ENCODE measurements at regions not wholly inside any gene's neighbourhood (a gene's known extent, or its start where the extent isn't known, plus 50 kb on each side); places are given as distances from the start of the nearest gene placed in this dataset.

DNA sequence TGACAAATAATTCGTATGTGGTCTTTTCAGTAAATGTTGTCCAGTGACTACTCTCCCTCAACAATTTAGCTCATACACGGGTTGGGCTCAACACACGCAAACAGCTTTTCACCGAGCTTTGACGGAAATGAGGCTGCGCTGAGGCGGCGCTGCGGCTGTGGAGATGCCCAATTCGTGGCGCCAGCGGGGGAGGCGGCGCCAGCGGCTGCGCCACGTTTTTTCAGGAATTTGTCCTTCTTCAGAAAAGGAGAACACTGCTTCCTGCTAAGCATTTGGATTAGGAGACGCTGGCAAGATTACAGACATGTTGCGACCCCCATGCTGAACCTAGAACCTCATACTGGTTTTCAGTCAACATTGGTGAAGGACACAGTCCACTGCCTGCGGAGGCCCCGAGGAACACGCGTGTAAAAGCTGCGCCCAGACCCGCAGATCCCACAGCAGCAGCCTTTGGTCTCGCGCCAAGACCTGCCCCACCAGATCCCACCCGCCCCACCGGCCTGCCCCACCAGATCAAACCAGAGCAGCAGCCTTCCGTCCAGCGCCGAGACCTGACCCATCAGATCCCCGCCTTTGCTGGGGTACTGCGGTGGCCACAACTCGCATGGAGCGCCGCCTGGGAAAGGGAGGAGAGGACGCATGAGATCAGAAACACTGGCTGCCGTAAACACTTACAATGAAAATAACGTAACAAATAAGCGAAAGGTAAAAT, 173.8 kb downstream of the TMEM18 start (continued):
- TF ChIP-seq ZBTB11 (CRISPR knock-in tag; IDR thresholded peaks at IDR 0.05) = no peak
- TF ChIP-seq, protein P1, sequence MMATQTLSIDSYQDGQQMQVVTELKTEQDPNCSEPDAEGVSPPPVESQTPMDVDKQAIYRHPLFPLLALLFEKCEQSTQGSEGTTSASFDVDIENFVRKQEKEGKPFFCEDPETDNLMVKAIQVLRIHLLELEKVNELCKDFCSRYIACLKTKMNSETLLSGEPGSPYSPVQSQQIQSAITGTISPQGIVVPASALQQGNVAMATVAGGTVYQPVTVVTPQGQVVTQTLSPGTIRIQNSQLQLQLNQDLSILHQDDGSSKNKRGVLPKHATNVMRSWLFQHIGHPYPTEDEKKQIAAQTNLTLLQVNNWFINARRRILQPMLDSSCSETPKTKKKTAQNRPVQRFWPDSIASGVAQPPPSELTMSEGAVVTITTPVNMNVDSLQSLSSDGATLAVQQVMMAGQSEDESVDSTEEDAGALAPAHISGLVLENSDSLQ (IDR thresholded peaks at IDR 0.05) = no peak
- no peak for TF ChIP-seq BRCA1 (IDR thresholded peaks at IDR 0.05; ENCODE audit: low read depth, low read length)
- TF ChIP-seq PAX8 (IDR thresholded peaks at IDR 0.05) = no peak
- no peak for TF ChIP-seq YBX1 (IDR thresholded peaks at IDR 0.05)
- TF ChIP-seq CHD2 (IDR thresholded peaks at IDR 0.05; ENCODE audit: borderline replicate concordance, low read depth, low read length) = no peak
- no peak for TF ChIP-seq YY1 (IDR thresholded peaks at IDR 0.05; ENCODE audit: low read depth, low read length)
- TF ChIP-seq JUND (IDR thresholded peaks at IDR 0.05; ENCODE audit: low read depth, low read length) = no peak

DNA sequence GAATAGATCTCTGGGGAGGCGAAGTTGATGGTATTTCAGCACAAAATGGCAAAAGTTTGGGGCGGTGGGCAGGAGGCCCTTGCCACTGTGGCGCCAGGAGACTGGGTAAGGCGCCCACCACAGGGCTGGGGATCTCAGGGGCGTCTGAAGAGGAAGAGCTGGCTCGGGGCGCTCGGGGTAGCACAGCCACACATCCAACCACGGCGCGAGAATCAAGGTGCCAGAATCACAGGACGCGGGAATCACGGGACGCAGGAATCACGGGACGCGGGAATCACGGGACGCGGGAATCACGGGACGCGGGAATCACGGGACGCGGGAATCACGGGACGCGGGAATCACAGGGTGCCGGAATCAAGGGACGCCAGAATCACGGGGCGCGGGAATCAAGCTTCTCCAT, 174.4 kb downstream of the TMEM18 start:
- no peak overlapping the region for H3K27ac ChIP-seq (ENCODE audit: control insufficient read depth, insufficient read depth)
- no peaks in the 10 kb centered on the region for H4K20me1 ChIP-seq (ENCODE audit: control insufficient read depth, insufficient read depth)
- FAIRE-seq (no peak), ATAC-seq (no peak), DNase-seq (ENCODE audit: low read depth, low spot score) (no peak)
- TF ChIP-seq GATAD2B (conservative IDR thresholded peaks at IDR 0.05; ENCODE audit: low read depth) = no peak
- TF ChIP-seq BCL11A (IDR thresholded peaks at IDR 0.05; ENCODE audit: low read depth, low read length) = no peak
- H3K4me1 ChIP-seq (ENCODE audit: control insufficient read depth, insufficient read depth, low read length) = no peaks in the 10 kb centered on the region
- no peaks in the 10 kb centered on the region for H3K79me2 ChIP-seq (ENCODE audit: control insufficient read depth, insufficient read depth, low read length)
- no peak overlapping the region for H3K9ac ChIP-seq (ENCODE audit: control insufficient read depth, insufficient read depth, low read length)
- in situ Hi-C loops (cut with MboI) = no loop called here
- POLR2A ChIA-PET = no interaction called here
- no TSS peak for BruUV-seq (replicated peaks)
- no peak overlapping the region for H3K4me3 ChIP-seq
- intact Hi-C loops (cut with micrococcal nuclease; ENCODE audit: unreplicated experiment) = no loop called here
- SMC1A ChIA-PET (ENCODE audit: uncharacterized antibody, unreplicated experiment) = no interaction called here
- no peak overlapping the region for H3K4me2 ChIP-seq (ENCODE audit: control insufficient read depth, insufficient read depth)
- RAD21 ChIA-PET (ENCODE audit: unreplicated experiment) = no interaction called here
- no peaks in the 10 kb centered on the region for H3K36me3 ChIP-seq (ENCODE audit: control insufficient read depth in 2 of 2, insufficient read depth in 2 of 2, low read length in 1 of 2)
- 65% methylated on average over 21 of the region's 35 CpGs for WGBS (ENCODE audit: insufficient coverage, insufficient replicate concordance, low lambda C conversion rate, missing lambda C conversion rate)
- CTCF ChIA-PET = no interaction called here
- no peaks in the 10 kb centered on the region for H3K9me3 ChIP-seq (replicated peaks; ENCODE audit: control insufficient read depth, insufficient read depth, low read length)
- H2AFZ ChIP-seq (ENCODE audit: control insufficient read depth, low read depth, low read length) = no peak overlapping the region
- no peaks in the 10 kb centered on the region; a peak in 1 of 4 replicates for H3K27me3 ChIP-seq (replicated peaks in 1 of 2; ENCODE audit: control insufficient read depth in 2 of 2, insufficient read depth in 2 of 2, low read length in 1 of 2)

Data from GM12878 (cell line).